ENCODE measurements at regions not wholly inside any gene's neighbourhood (a gene's known extent, or its start where the extent isn't known, plus 50 kb on each side); places are given as distances from the start of the nearest gene placed in this dataset.

DNA sequence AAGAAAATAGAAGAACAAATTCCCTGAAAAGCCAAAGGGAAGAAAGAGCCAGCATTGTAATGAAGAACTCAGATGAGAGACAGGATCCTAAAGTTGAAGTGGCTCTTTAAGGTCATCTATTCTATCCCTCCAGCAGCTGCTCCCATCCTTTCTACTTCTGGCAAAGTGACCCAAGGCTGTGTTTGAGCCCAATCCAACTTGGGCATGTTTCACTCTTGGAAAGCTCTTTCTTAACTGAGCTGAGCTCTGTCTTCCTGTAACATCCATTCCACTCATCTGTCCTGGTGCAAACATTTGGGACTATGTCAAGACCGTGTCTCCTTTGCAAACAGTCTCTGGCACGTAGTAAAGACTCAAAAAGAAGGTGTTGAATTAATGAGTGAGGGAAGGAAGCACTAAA lies 298.1 kb upstream of the IGF1R start:
- TF ChIP-seq, protein P1, sequence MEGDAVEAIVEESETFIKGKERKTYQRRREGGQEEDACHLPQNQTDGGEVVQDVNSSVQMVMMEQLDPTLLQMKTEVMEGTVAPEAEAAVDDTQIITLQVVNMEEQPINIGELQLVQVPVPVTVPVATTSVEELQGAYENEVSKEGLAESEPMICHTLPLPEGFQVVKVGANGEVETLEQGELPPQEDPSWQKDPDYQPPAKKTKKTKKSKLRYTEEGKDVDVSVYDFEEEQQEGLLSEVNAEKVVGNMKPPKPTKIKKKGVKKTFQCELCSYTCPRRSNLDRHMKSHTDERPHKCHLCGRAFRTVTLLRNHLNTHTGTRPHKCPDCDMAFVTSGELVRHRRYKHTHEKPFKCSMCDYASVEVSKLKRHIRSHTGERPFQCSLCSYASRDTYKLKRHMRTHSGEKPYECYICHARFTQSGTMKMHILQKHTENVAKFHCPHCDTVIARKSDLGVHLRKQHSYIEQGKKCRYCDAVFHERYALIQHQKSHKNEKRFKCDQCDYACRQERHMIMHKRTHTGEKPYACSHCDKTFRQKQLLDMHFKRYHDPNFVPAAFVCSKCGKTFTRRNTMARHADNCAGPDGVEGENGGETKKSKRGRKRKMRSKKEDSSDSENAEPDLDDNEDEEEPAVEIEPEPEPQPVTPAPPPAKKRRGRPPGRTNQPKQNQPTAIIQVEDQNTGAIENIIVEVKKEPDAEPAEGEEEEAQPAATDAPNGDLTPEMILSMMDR (IDR thresholded peaks at IDR 0.05; ENCODE audit: insufficient read depth, low read depth, low read length), result no peak
- TF ChIP-seq EZH2 (IDR thresholded peaks at IDR 0.05; ENCODE audit: insufficient read depth, low read length), result no peak
